ENCODE measurements at regions not wholly inside any gene's neighbourhood (a gene's known extent, or its start where the extent isn't known, plus 50 kb on each side); places are given as distances from the start of the nearest gene placed in this dataset.

DNA sequence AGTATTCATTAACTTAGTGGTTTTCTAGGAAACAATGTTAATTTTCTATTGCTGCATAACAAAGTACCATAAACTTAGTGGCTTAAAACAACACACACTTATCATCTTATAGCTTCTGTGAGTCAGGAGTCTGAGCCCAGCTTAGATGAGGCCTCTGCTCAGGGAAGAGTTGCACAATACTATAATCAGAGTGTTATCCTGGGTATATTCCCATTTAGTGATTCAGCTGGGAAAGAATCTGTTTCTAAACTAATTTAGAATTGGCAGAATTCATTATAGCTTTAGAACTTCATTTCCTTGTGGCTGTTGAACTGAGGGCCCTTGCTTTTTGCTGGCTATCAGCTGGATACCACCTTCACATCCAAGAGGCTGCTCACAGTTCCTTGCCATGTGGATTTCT lies 515.5 kb downstream of the BRINP3 start:
- TF ChIP-seq, protein P1, sequence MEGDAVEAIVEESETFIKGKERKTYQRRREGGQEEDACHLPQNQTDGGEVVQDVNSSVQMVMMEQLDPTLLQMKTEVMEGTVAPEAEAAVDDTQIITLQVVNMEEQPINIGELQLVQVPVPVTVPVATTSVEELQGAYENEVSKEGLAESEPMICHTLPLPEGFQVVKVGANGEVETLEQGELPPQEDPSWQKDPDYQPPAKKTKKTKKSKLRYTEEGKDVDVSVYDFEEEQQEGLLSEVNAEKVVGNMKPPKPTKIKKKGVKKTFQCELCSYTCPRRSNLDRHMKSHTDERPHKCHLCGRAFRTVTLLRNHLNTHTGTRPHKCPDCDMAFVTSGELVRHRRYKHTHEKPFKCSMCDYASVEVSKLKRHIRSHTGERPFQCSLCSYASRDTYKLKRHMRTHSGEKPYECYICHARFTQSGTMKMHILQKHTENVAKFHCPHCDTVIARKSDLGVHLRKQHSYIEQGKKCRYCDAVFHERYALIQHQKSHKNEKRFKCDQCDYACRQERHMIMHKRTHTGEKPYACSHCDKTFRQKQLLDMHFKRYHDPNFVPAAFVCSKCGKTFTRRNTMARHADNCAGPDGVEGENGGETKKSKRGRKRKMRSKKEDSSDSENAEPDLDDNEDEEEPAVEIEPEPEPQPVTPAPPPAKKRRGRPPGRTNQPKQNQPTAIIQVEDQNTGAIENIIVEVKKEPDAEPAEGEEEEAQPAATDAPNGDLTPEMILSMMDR (IDR thresholded peaks at IDR 0.05 in 8 of 11, conservative IDR thresholded peaks at IDR 0.05 in 3 of 11) = no peak
- TF ChIP-seq POLR2A (IDR thresholded peaks at IDR 0.05) = no peak
- no peak for TF ChIP-seq POLR2AphosphoS5 (IDR thresholded peaks at IDR 0.05)
